ENCODE measurements at regions not wholly inside any gene's neighbourhood (a gene's known extent, or its start where the extent isn't known, plus 50 kb on each side); places are given as distances from the start of the nearest gene placed in this dataset.

- H3K9me3 Mint-ChIP-seq = peaks cover 50% of the 10 kb centered on the region
- CTCF ChIA-PET = no interaction called here
Observed at GRCh38 chr5:130436430-130436829, 532.2 kb downstream of the CHSY3 start.

More at GRCh38 chr5:130436430-130436829, 532.2 kb downstream of the CHSY3 start:
- H3K4me3 Mint-ChIP-seq = no peak overlapping the region
- no peak for DNase-seq (ENCODE audit: low spot score)
- no peak overlapping the region for H3K27ac Mint-ChIP-seq
- POLR2A ChIA-PET = no interaction called here
- no peak for TF ChIP-seq CREB1 (CRISPR knock-in tag; IDR thresholded peaks at IDR 0.05)
- TF ChIP-seq NR2C2 (CRISPR knock-in tag; IDR thresholded peaks at IDR 0.05) = no peak
- TF ChIP-seq KAT7 (CRISPR knock-in tag; IDR thresholded peaks at IDR 0.05; ENCODE audit: borderline replicate concordance) = no peak
- TF ChIP-seq FOXP4 (CRISPR knock-in tag; IDR thresholded peaks at IDR 0.05) = no peak
- no peak for TF ChIP-seq GRHL2 (CRISPR knock-in tag; IDR thresholded peaks at IDR 0.05; ENCODE audit: insufficient replicate concordance, severe bottlenecking)
- TF ChIP-seq ESRRA (CRISPR knock-in tag; IDR thresholded peaks at IDR 0.05; ENCODE audit: borderline replicate concordance) = no peak
- no peak for TF ChIP-seq ERG (CRISPR knock-in tag; IDR thresholded peaks at IDR 0.05)
- no peak for TF ChIP-seq TEAD1 (CRISPR knock-in tag; IDR thresholded peaks at IDR 0.05)
- no peak for TF ChIP-seq MLX (CRISPR knock-in tag; IDR thresholded peaks at IDR 0.05)
- TF ChIP-seq USF2 (CRISPR knock-in tag; IDR thresholded peaks at IDR 0.05) = no peak
- no peak for TF ChIP-seq NR3C1 (CRISPR knock-in tag; conservative IDR thresholded peaks at IDR 0.05; ENCODE audit: low read depth)
- TF ChIP-seq RORB (CRISPR knock-in tag; IDR thresholded peaks at IDR 0.05) = no peak
- no peak for TF ChIP-seq E2F5 (CRISPR knock-in tag; IDR thresholded peaks at IDR 0.05)
- no peak for TF ChIP-seq FOXP1 (CRISPR knock-in tag; IDR thresholded peaks at IDR 0.05; ENCODE audit: borderline replicate concordance)
- TF ChIP-seq STAT6 (CRISPR knock-in tag; conservative IDR thresholded peaks at IDR 0.05; ENCODE audit: low read depth) = no peak
- no peak for TF ChIP-seq JUN (CRISPR knock-in tag; IDR thresholded peaks at IDR 0.05)
- no peak for TF ChIP-seq EMX1 (CRISPR knock-in tag; IDR thresholded peaks at IDR 0.05)
- no peak for TF ChIP-seq ZNF121 (CRISPR knock-in tag; IDR thresholded peaks at IDR 0.05)
- no peak for TF ChIP-seq HMGA2 (CRISPR knock-in tag; IDR thresholded peaks at IDR 0.05)
- no peak for TF ChIP-seq ARID4B (CRISPR knock-in tag; IDR thresholded peaks at IDR 0.05; ENCODE audit: borderline replicate concordance)
- H3K27me3 Mint-ChIP-seq (ENCODE audit: low read depth) = no peaks in the 10 kb centered on the region
- no peak for ATAC-seq
- peaks cover 24% of the 10 kb centered on the region for H3K36me3 Mint-ChIP-seq
- no peaks in the 10 kb centered on the region for H3K4me1 Mint-ChIP-seq
